ENCODE measurements at regions not wholly inside any gene's neighbourhood (a gene's known extent, or its start where the extent isn't known, plus 50 kb on each side); places are given as distances from the start of the nearest gene placed in this dataset.

GRCh38 chr10:22475651-22476600, 130.6 kb downstream of the SPAG6 start:
- no peak for TF ChIP-seq CTCF (conservative IDR thresholded peaks at IDR 0.05)
- no peak for TF ChIP-seq EZH2 (IDR thresholded peaks at IDR 0.05; ENCODE audit: low read depth)

Data from PC-9 (cell line).